Fibroblast of lung (primary cell): ENCODE measurements at regions not wholly inside any gene's neighbourhood (a gene's known extent, or its start where the extent isn't known, plus 50 kb on each side); places are given as distances from the start of the nearest gene placed in this dataset.

Source experiments
- DNase-seq, 2 donors: peaks; one replicate each; pipeline versions ENCODE4 v3.0.0 to v3.0.0-alpha.2; 2010; ENCODE audit warnings: low read depth in 2 of 2
- H2AFZ ChIP-seq: 2 replicates; pipeline ENCODE4 v1.5.1; 2012; ENCODE audit warnings: low read length, control low read depth, inconsistent platforms
- H3K27ac ChIP-seq: 2 replicates; pipeline ENCODE4 v1.5.1; 2011; ENCODE audit warnings: low read length, control low read depth; ENCODE audit not compliant: insufficient read depth
- H3K27me3 ChIP-seq: 2 replicates; pipeline ENCODE4 v1.5.1; 2011; ENCODE audit warnings: mild to moderate bottlenecking, low read length; ENCODE audit not compliant: control insufficient read depth, insufficient read depth
- H3K36me3 ChIP-seq: 2 replicates; pipeline ENCODE4 v1.5.1; 2011; ENCODE audit warnings: low read length; ENCODE audit not compliant: control insufficient read depth, insufficient read depth
- H3K4me1 ChIP-seq: 2 replicates; pipeline ENCODE4 v1.5.1; 2011; ENCODE audit warnings: low read length; ENCODE audit not compliant: control insufficient read depth, insufficient read depth; ENCODE audit errors: extremely low read depth
- H3K4me2 ChIP-seq: 2 replicates; pipeline ENCODE4 v1.5.1; 2011; ENCODE audit warnings: low read length, control low read depth; ENCODE audit not compliant: insufficient read depth; ENCODE audit errors: extremely low read depth
- H3K4me3 ChIP-seq, 4 experiments: fragments of 200-600 bp in 1 of 4; sonication (generic) in 1 of 4; replicated peaks in 1 of 4; 2 replicates each; pipeline ENCODE4 v1.5.1; 2011 to 2016; ENCODE audit warnings: low read length in 4 of 4, low read depth in 3 of 4, mild to moderate bottlenecking in 3 of 4, control low read depth in 2 of 4, inconsistent platforms in 1 of 4, mixed read lengths in 1 of 4; ENCODE audit not compliant: insufficient read depth in 1 of 4; ENCODE audit errors: control extremely low read depth in 1 of 4
- H3K79me2 ChIP-seq: 2 replicates; pipeline ENCODE4 v1.5.1; 2012; ENCODE audit warnings: mild to moderate bottlenecking, low read length, inconsistent platforms; ENCODE audit not compliant: control insufficient read depth, insufficient read depth
- H3K9ac ChIP-seq: 2 replicates; pipeline ENCODE4 v1.5.1; 2011; ENCODE audit warnings: mild to moderate bottlenecking, low read length, control low read depth; ENCODE audit not compliant: insufficient read depth
- H3K9me3 ChIP-seq: 2 replicates; pipeline ENCODE4 v1.5.1; 2012; ENCODE audit warnings: low read depth, low read length; ENCODE audit not compliant: control insufficient read depth, insufficient read depth
- H4K20me1 ChIP-seq: 2 replicates; pipeline ENCODE4 v1.5.1; 2011; ENCODE audit warnings: low read length; ENCODE audit not compliant: control insufficient read depth, insufficient read depth; ENCODE audit errors: extremely low read depth
- CTCF ChIP-seq, 2 donors: IDR thresholded peaks in 1 of 2; conservative IDR thresholded peaks in 1 of 2; 1 replicate in 1 of 2; 2 replicates in 1 of 2; pipeline ENCODE4 v1.5.1; 2011 to 2012; ENCODE audit warnings: low read length in 2 of 2, control low read depth in 1 of 2, inconsistent platforms in 1 of 2, low read depth in 1 of 2, mild to moderate bottlenecking in 1 of 2
- EZH2 ChIP-seq: IDR thresholded peaks from 2 replicates; pipeline ENCODE4 v1.5.1; 2012; ENCODE audit warnings: low read length, control low read depth, mild to moderate bottlenecking; ENCODE audit errors: missing control alignments

- H3K4me2 ChIP-seq: no peak overlapping the region
- no peaks in the 10 kb centered on the region for H3K79me2 ChIP-seq
- no peak for DNase-seq
- H3K9ac ChIP-seq: no peak overlapping the region
- no peaks in the 10 kb centered on the region for H3K9me3 ChIP-seq
- H3K27me3 ChIP-seq: no peaks in the 10 kb centered on the region
- H4K20me1 ChIP-seq: no peaks in the 10 kb centered on the region
- no peak overlapping the region for H2AFZ ChIP-seq
- no peak overlapping the region for H3K27ac ChIP-seq
- H3K36me3 ChIP-seq: no peaks in the 10 kb centered on the region
- H3K4me1 ChIP-seq: no peaks in the 10 kb centered on the region
- TF ChIP-seq CTCF (conservative IDR thresholded peaks at IDR 0.05 in 1 of 2, IDR thresholded peaks at IDR 0.05 in 1 of 2; ENCODE audit: low read depth in 1 of 2, low read length in 2 of 2) (no peak), EZH2 (no peak)
- no peak overlapping the region for H3K4me3 ChIP-seq
These were observed 172.9 kb upstream of the AVPR1A start for GRCh38 chr12:63323942-63324341.

- no peaks in the 10 kb centered on the region for H3K4me1 ChIP-seq
- no peak overlapping the region for H3K4me2 ChIP-seq
- no peak overlapping the region for H3K27ac ChIP-seq
- H3K9ac ChIP-seq: no peak overlapping the region
- H2AFZ ChIP-seq: no peak overlapping the region
- H3K79me2 ChIP-seq: no peaks in the 10 kb centered on the region
- no peak for DNase-seq
- H3K36me3 ChIP-seq: no peaks in the 10 kb centered on the region
- H3K4me3 ChIP-seq: no peak overlapping the region
- H4K20me1 ChIP-seq: no peaks in the 10 kb centered on the region
- no peaks in the 10 kb centered on the region for H3K9me3 ChIP-seq
- no peaks in the 10 kb centered on the region for H3K27me3 ChIP-seq
- TF ChIP-seq EZH2 (no peak), CTCF (conservative IDR thresholded peaks at IDR 0.05 in 1 of 2, IDR thresholded peaks at IDR 0.05 in 1 of 2; ENCODE audit: low read depth in 1 of 2, low read length in 2 of 2) (no peak)
These were observed 170.4 kb upstream of the AVPR1A start for GRCh38 chr12:63321373-63321772.

GRCh38 chr12:63319936-63320633 is 169.1 kb upstream of the AVPR1A start:
- Histone ChIP-seq H3K36me3 (no peaks in the 10 kb centered on the region), H3K9ac (no peak overlapping the region), H3K4me3 (no peak overlapping the region), H3K4me2 (no peak overlapping the region), H3K9me3 (no peaks in the 10 kb centered on the region), H2AFZ (no peak overlapping the region), H3K4me1 (no peaks in the 10 kb centered on the region), H3K79me2 (no peaks in the 10 kb centered on the region), H3K27me3 (no peaks in the 10 kb centered on the region), H4K20me1 (no peaks in the 10 kb centered on the region), H3K27ac (no peak overlapping the region)
- TF ChIP-seq CTCF (conservative IDR thresholded peaks at IDR 0.05 in 1 of 2, IDR thresholded peaks at IDR 0.05 in 1 of 2; ENCODE audit: low read depth in 1 of 2, low read length in 2 of 2) (no peak), EZH2 (no peak)
- DNase-seq: peak in 1 of 2 donors; percentile 23
